HEK293 (cell line): ENCODE measurements at regions not wholly inside any gene's neighbourhood (a gene's known extent, or its start where the extent isn't known, plus 50 kb on each side); places are given as distances from the start of the nearest gene placed in this dataset.

Source experiments
- CTCF ChIA-PET: fragments of 350-600 bp; formaldehyde crosslinking; extraction: SDS; loops from one replicate; lab custom pipeline; 2021; ENCODE audit warnings: antibody characterized with exemption; lab: Yijun Ruan, JAX
- POLR2A ChIA-PET: fragments of 300-600 bp; formaldehyde crosslinking; extraction: SDS; loops from one replicate; lab custom pipeline; 2020; ENCODE audit warnings: antibody characterized with exemption, inconsistent platforms; lab: Yijun Ruan, JAX
- H3K27ac ChIP-seq: fragments of 200-500 bp; sonication (Bioruptor generic); 2 replicates; pipeline ENCODE4 v1.5.1; 2014; ENCODE audit warnings: low read depth, low read length, control low read depth, inconsistent platforms; ENCODE audit errors: extremely low read depth
- H3K36me3 ChIP-seq, 2 experiments: fragments of 200-500 bp in 1 of 2; sonication (Bioruptor generic) in 1 of 2; 1 replicate in 1 of 2; 2 replicates in 1 of 2; pipeline ENCODE4 v1.5.1; 2014 to 2017; ENCODE audit warnings: inconsistent platforms in 2 of 2, low read length in 2 of 2; ENCODE audit not compliant: control insufficient read depth in 2 of 2, insufficient read depth in 1 of 2
- H3K4me1 ChIP-seq: fragments of 200-500 bp; sonication (Bioruptor generic); 2 replicates; pipeline ENCODE4 v1.5.1; 2014; ENCODE audit warnings: mild to moderate bottlenecking, low read length, inconsistent platforms; ENCODE audit not compliant: control insufficient read depth, insufficient read depth
- H3K4me3 ChIP-seq: 2 replicates; pipeline ENCODE4 v1.5.1; 2011; ENCODE audit warnings: low read depth, mild to moderate bottlenecking, control low read depth, low read length, moderate library complexity
- H3K9me3 ChIP-seq: fragments of 200-500 bp; sonication (Bioruptor generic); 2 replicates; pipeline ENCODE4 v1.5.1; 2014; ENCODE audit warnings: low read depth, low read length, inconsistent platforms; ENCODE audit not compliant: control insufficient read depth, insufficient read depth
- TCF7L2 ChIP-seq: IDR thresholded peaks from 2 replicates; pipeline ENCODE4 v1.6.1; 2011; ENCODE audit warnings: low read depth, mild to moderate bottlenecking, inconsistent platforms, low read length, moderate library complexity, borderline replicate concordance
- ZFP3 ChIP-seq: fragments of 450-650 bp; formaldehyde crosslinking; IDR thresholded peaks from 2 replicates; pipeline ENCODE4 v1.5.1; 2016; ENCODE audit warnings: low read depth, missing biosample characterization, missing genetic modification characterization
- ZFP37 ChIP-seq: fragments of 450-650 bp; formaldehyde crosslinking; IDR thresholded peaks from 2 replicates; pipeline ENCODE4 v1.5.1; 2016; ENCODE audit warnings: missing biosample characterization, missing genetic modification characterization
- ZNF24 ChIP-seq: fragments of 450-650 bp; formaldehyde crosslinking; IDR thresholded peaks from 2 replicates; pipeline ENCODE4 v1.5.1; 2016; ENCODE audit warnings: missing biosample characterization, missing genetic modification characterization
- ZNF394 ChIP-seq: fragments of 450-650 bp; formaldehyde crosslinking; IDR thresholded peaks from 2 replicates; pipeline ENCODE4 v1.5.1; 2016; ENCODE audit warnings: missing biosample characterization, missing genetic modification characterization, mild to moderate bottlenecking, moderate library complexity, borderline replicate concordance
- ZNF514 ChIP-seq: fragments of 450-650 bp; formaldehyde crosslinking; IDR thresholded peaks from 2 replicates; pipeline ENCODE4 v1.5.1; 2016; ENCODE audit warnings: missing biosample characterization, missing genetic modification characterization
- ZNF561 ChIP-seq: fragments of 450-650 bp; IDR thresholded peaks from 2 replicates; pipeline ENCODE4 v1.5.1; 2018; ENCODE audit warnings: missing biosample characterization, missing genetic modification characterization, borderline replicate concordance
- ZNF621 ChIP-seq: fragments of 450-650 bp; formaldehyde crosslinking; IDR thresholded peaks from 2 replicates; pipeline ENCODE4 v1.5.1; 2017; ENCODE audit warnings: missing biosample characterization, missing genetic modification characterization
- ZNF660 ChIP-seq: fragments of 450-650 bp; IDR thresholded peaks from 2 replicates; pipeline ENCODE4 v1.5.1; 2018; ENCODE audit warnings: missing biosample characterization, mild to moderate bottlenecking, missing genetic modification characterization
- ZNF777 ChIP-seq: fragments of 450-650 bp; formaldehyde crosslinking; IDR thresholded peaks from 2 replicates; pipeline ENCODE4 v1.5.1; 2017; ENCODE audit warnings: missing biosample characterization, missing genetic modification characterization, borderline replicate concordance
- ZNF830 ChIP-seq: fragments of 450-650 bp; IDR thresholded peaks from 2 replicates; pipeline ENCODE4 v1.5.0; 2018; ENCODE audit warnings: missing biosample characterization, missing genetic modification characterization, low read depth, mild to moderate bottlenecking, moderate library complexity
- TF ChIP-seq, protein P1 (sequence below): fragments of 450-650 bp; formaldehyde crosslinking; IDR thresholded peaks from 2 replicates; pipeline ENCODE4 v1.5.1; 2016; ENCODE audit warnings: missing biosample characterization, missing genetic modification characterization
- TF ChIP-seq, protein P2 (sequence below): fragments of 450-650 bp; formaldehyde crosslinking; IDR thresholded peaks from 2 replicates; pipeline ENCODE4 v1.5.1; 2016; ENCODE audit warnings: missing biosample characterization, missing genetic modification characterization
- TF ChIP-seq, protein P3 (sequence below): fragments of 450-650 bp; formaldehyde crosslinking; IDR thresholded peaks from 2 replicates; pipeline ENCODE4 v1.5.1; 2016; ENCODE audit warnings: missing biosample characterization, missing genetic modification characterization
- TF ChIP-seq, protein P4 (sequence below): fragments of 450-650 bp; formaldehyde crosslinking; IDR thresholded peaks from 2 replicates; pipeline ENCODE4 v1.5.1; 2017; ENCODE audit warnings: missing biosample characterization, missing genetic modification characterization
- TF ChIP-seq, protein P5 (sequence below): fragments of 450-650 bp; formaldehyde crosslinking; IDR thresholded peaks from 2 replicates; pipeline ENCODE4 v1.5.1; 2016; ENCODE audit warnings: missing biosample characterization, missing genetic modification characterization
- TF ChIP-seq, protein P6 (sequence below): fragments of 450-650 bp; formaldehyde crosslinking; IDR thresholded peaks from 2 replicates; pipeline ENCODE4 v1.5.1; 2016; ENCODE audit warnings: missing biosample characterization, missing genetic modification characterization
- TF ChIP-seq, protein P7 (sequence below): fragments of 450-650 bp; formaldehyde crosslinking; IDR thresholded peaks from 2 replicates; pipeline ENCODE4 v1.5.1; 2016; ENCODE audit warnings: missing biosample characterization, missing genetic modification characterization, borderline replicate concordance

DNA sequence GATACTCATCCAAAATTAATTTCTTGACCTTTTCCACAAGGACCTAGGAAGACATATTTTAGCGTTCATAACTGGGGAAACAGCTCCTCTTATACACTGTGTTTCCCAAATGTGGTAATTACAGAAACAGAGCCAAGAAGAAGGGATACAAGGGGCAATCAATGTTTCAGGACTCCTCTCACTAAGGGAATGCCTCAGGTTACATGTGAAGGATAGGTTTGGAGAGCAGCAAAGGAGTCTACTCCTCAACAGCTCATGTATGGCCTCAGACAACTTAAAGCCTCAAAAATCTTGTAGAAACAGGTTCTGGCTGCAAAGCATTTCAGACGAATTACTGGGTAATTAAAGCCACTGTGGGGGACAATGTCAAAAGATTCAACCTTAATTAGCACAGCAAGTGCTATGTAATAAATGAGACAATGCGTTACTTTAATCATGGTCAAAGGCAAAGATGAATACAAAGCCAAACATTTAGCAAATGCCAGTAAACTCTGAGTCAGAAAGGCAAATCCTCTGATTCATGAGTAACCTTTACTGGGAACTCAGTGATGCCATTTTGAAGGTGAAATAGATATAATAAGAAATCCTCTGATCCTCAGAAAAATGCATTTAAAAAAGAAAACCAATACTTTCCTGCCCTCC lies 1111.2 kb downstream of the TUSC7 start (continued):
- TF ChIP-seq, protein P1, sequence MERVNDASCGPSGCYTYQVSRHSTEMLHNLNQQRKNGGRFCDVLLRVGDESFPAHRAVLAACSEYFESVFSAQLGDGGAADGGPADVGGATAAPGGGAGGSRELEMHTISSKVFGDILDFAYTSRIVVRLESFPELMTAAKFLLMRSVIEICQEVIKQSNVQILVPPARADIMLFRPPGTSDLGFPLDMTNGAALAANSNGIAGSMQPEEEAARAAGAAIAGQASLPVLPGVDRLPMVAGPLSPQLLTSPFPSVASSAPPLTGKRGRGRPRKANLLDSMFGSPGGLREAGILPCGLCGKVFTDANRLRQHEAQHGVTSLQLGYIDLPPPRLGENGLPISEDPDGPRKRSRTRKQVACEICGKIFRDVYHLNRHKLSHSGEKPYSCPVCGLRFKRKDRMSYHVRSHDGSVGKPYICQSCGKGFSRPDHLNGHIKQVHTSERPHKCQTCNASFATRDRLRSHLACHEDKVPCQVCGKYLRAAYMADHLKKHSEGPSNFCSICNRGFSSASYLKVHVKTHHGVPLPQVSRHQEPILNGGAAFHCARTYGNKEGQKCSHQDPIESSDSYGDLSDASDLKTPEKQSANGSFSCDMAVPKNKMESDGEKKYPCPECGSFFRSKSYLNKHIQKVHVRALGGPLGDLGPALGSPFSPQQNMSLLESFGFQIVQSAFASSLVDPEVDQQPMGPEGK: no peak
- TF ChIP-seq, protein P2, sequence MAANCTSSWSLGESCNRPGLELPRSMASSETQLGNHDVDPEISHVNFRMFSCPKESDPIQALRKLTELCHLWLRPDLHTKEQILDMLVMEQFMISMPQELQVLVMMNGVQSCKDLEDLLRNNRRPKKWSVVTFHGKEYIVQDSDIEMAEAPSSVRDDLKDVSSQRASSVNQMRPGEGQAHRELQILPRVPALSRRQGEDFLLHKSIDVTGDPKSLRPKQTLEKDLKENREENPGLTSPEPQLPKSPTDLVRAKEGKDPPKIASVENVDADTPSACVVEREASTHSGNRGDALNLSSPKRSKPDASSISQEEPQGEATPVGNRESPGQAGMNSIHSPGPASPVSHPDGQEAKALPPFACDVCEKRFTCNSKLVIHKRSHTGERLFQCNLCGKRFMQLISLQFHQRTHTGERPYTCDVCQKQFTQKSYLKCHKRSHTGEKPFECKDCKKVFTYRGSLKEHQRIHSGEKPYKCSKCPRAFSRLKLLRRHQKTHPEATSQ (tag by site-specific recombination): no peak
- TF ChIP-seq, all 188 proteins: peak for 0

DNA sequence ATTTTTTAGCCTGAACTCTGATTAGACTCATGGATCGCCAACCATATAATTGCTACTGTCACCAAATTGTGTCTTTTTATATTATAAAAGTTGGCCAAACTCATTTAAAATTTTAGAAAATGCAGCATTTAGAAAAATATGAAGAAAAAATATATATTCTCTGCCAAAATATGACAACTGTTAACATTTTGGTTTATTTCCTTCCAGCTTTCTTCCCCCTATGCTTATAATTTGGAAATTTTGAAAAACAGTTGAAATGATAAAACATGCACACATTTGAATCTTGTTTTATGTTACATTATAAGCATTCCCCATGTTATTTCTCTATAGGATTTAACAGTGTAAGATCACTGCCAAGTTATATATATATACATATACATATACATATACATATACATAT lies 1112.8 kb downstream of the TUSC7 start:
- Histone ChIP-seq H3K27ac (no peak overlapping the region), H3K4me1 (no peaks in the 10 kb centered on the region), H3K36me3 (no peaks in the 10 kb centered on the region), H3K9me3 (no peaks in the 10 kb centered on the region), H3K4me3 (no peak overlapping the region)
- TF ChIP-seq ZNF830 (tag by site-specific recombination) (no peak), ZFP3 (tag by site-specific recombination) (no peak), ZNF561 (tag by site-specific recombination) (no peak), ZNF660 (tag by site-specific recombination) (no peak), ZNF777 (tag by site-specific recombination) (no peak), ZNF394 (tag by site-specific recombination) (no peak), ZNF514 (tag by site-specific recombination) (no peak), TCF7L2 (no peak), ZNF24 (tag by site-specific recombination) (no peak), ZNF621 (tag by site-specific recombination) (no peak), ZFP37 (tag by site-specific recombination) (no peak)
- TF ChIP-seq, protein P3, sequence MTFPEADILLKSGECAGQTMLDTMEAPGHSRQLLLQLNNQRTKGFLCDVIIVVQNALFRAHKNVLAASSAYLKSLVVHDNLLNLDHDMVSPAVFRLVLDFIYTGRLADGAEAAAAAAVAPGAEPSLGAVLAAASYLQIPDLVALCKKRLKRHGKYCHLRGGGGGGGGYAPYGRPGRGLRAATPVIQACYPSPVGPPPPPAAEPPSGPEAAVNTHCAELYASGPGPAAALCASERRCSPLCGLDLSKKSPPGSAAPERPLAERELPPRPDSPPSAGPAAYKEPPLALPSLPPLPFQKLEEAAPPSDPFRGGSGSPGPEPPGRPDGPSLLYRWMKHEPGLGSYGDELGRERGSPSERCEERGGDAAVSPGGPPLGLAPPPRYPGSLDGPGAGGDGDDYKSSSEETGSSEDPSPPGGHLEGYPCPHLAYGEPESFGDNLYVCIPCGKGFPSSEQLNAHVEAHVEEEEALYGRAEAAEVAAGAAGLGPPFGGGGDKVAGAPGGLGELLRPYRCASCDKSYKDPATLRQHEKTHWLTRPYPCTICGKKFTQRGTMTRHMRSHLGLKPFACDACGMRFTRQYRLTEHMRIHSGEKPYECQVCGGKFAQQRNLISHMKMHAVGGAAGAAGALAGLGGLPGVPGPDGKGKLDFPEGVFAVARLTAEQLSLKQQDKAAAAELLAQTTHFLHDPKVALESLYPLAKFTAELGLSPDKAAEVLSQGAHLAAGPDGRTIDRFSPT (tag by site-specific recombination): no peak
- TF ChIP-seq, protein P4, sequence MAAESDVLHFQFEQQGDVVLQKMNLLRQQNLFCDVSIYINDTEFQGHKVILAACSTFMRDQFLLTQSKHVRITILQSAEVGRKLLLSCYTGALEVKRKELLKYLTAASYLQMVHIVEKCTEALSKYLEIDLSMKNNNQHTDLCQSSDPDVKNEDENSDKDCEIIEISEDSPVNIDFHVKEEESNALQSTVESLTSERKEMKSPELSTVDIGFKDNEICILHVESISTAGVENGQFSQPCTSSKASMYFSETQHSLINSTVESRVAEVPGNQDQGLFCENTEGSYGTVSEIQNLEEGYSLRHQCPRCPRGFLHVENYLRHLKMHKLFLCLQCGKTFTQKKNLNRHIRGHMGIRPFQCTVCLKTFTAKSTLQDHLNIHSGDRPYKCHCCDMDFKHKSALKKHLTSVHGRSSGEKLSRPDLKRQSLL (tag by site-specific recombination): no peak
- TF ChIP-seq, protein P5, sequence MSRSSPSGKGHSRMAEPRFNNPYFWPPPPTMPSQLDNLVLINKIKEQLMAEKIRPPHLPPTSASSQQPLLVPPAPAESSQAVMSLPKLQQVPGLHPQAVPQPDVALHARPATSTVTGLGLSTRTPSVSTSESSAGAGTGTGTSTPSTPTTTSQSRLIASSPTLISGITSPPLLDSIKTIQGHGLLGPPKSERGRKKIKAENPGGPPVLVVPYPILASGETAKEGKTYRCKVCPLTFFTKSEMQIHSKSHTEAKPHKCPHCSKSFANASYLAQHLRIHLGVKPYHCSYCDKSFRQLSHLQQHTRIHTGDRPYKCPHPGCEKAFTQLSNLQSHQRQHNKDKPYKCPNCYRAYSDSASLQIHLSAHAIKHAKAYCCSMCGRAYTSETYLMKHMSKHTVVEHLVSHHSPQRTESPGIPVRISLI: no peak
- TF ChIP-seq, protein P6, sequence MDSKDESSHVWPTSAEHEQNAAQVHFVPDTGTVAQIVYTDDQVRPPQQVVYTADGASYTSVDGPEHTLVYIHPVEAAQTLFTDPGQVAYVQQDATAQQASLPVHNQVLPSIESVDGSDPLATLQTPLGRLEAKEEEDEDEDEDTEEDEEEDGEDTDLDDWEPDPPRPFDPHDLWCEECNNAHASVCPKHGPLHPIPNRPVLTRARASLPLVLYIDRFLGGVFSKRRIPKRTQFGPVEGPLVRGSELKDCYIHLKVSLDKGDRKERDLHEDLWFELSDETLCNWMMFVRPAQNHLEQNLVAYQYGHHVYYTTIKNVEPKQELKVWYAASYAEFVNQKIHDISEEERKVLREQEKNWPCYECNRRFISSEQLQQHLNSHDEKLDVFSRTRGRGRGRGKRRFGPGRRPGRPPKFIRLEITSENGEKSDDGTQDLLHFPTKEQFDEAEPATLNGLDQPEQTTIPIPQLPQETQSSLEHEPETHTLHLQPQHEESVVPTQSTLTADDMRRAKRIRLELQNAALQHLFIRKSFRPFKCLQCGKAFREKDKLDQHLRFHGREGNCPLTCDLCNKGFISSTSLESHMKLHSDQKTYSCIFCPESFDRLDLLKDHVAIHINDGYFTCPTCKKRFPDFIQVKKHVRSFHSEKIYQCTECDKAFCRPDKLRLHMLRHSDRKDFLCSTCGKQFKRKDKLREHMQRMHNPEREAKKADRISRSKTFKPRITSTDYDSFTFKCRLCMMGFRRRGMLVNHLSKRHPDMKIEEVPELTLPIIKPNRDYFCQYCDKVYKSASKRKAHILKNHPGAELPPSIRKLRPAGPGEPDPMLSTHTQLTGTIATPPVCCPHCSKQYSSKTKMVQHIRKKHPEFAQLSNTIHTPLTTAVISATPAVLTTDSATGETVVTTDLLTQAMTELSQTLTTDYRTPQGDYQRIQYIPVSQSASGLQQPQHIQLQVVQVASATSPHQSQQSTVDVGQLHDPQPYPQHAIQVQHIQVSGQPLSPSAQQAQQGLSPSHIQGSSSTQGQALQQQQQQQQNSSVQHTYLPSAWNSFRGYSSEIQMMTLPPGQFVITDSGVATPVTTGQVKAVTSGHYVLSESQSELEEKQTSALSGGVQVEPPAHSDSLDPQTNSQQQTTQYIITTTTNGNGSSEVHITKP: no peak
- TF ChIP-seq, protein P7, sequence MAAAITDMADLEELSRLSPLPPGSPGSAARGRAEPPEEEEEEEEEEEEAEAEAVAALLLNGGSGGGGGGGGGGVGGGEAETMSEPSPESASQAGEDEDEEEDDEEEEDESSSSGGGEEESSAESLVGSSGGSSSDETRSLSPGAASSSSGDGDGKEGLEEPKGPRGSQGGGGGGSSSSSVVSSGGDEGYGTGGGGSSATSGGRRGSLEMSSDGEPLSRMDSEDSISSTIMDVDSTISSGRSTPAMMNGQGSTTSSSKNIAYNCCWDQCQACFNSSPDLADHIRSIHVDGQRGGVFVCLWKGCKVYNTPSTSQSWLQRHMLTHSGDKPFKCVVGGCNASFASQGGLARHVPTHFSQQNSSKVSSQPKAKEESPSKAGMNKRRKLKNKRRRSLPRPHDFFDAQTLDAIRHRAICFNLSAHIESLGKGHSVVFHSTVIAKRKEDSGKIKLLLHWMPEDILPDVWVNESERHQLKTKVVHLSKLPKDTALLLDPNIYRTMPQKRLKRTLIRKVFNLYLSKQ (tag by site-specific recombination): no peak
- ChIA-PET POLR2A (no interaction called here), CTCF (no interaction called here)
